Breast epithelium (tissue), 4 donors: ENCODE measurements at regions not wholly inside any gene's neighbourhood (a gene's known extent, or its start where the extent isn't known, plus 50 kb on each side); places are given as distances from the start of the nearest gene placed in this dataset.

ENCODE experiments used
- DNase-seq, 2 donors: peaks; one replicate each; pipeline ENCODE4 v3.0.0-alpha.2; 2019; ENCODE audit warnings: low spot score in 2 of 2
- H3K27ac ChIP-seq, 2 donors: fragments of 200-600 bp; sonication (generic) in 1 of 2; one replicate each; pipeline ENCODE4 v1.5.1; 2016 to 2019; ENCODE audit warnings: mild to moderate bottlenecking in 1 of 2
- H3K27me3 ChIP-seq, 2 donors: fragments of 200-600 bp; sonication (generic) in 1 of 2; one replicate each; pipeline versions ENCODE4 v1.5.1 to v1.6.0; 2017 to 2019; ENCODE audit warnings: control low read depth in 1 of 2, mild to moderate bottlenecking in 1 of 2
- H3K36me3 ChIP-seq: fragments of 200-600 bp; one replicate; pipeline ENCODE4 v1.5.1; 2019
- H3K4me1 ChIP-seq, 2 donors: fragments of 200-600 bp; sonication (generic); one replicate each; pipeline ENCODE4 v1.5.1; 2016 to 2019; ENCODE audit warnings: control low read depth in 1 of 2
- H3K4me3 ChIP-seq, 3 donors: fragments of 200-600 bp; sonication (generic); 1 replicate in 2 of 3; 2 replicates in 1 of 3; pipeline ENCODE4 v1.5.1; 2016 to 2019; ENCODE audit warnings: mild to moderate bottlenecking in 3 of 3, moderate library complexity in 2 of 3
- H3K9me3 ChIP-seq, 2 donors: fragments of 200-600 bp; sonication (generic) in 1 of 2; one replicate each; pipeline ENCODE4 v1.5.1; 2016 to 2019; ENCODE audit warnings: control low read depth in 1 of 2
- POLR2A ChIP-seq: fragments of 450-650 bp; IDR thresholded peaks from one replicate; pipeline ENCODE4 v1.6.1; 2016; ENCODE audit warnings: antibody characterized with exemption, mild to moderate bottlenecking, moderate library complexity
- POLR2AphosphoS5 ChIP-seq, 3 donors: sonication (generic); formaldehyde crosslinking; IDR thresholded peaks; one replicate each; pipeline ENCODE4 v1.6.1; 2017; ENCODE audit warnings: antibody characterized with exemption in 3 of 3
- intact Hi-C: fragments of 100-400 bp; cut with DNase I; formaldehyde crosslinking; loops from one replicate; pipeline ENCODE4 v1.15.1; 2023; ENCODE audit warnings: low total_unique reads
- TF ChIP-seq, protein P1 (sequence below), 3 donors: fragments of 450-650 bp; IDR thresholded peaks; one replicate each; pipeline ENCODE4 v1.5.1; 2016 to 2017; ENCODE audit warnings: antibody characterized with exemption in 3 of 3, mild to moderate bottlenecking in 3 of 3, moderate library complexity in 3 of 3

DNA sequence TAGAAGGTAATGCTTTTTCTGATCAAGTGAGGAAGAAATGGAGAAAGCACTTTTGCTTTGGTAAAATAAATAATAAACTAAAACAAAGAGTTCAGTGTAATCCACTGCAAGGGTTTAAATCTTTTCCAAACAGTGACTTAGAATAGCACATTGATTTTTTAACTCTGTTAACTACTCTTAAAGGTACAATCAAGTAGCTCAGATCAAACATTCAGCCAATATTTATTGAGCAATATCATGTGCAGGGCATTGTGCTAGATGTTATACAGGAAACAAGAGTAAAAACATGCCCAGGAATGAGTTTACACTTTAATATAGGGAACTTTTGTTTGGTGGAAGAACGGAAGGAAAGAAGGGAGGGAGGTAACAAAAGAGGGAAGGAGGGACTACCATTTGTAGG, 479.8 kb downstream of the KLHL13 start:
- peaks cover 0 to 6% of the 10 kb centered on the region in 2 donors for H3K27me3 ChIP-seq
- no peaks in the 10 kb centered on the region for H3K36me3 ChIP-seq
- TF ChIP-seq POLR2AphosphoS5 (IDR thresholded peaks at IDR 0.05) = no peak
- TF ChIP-seq, protein P1, sequence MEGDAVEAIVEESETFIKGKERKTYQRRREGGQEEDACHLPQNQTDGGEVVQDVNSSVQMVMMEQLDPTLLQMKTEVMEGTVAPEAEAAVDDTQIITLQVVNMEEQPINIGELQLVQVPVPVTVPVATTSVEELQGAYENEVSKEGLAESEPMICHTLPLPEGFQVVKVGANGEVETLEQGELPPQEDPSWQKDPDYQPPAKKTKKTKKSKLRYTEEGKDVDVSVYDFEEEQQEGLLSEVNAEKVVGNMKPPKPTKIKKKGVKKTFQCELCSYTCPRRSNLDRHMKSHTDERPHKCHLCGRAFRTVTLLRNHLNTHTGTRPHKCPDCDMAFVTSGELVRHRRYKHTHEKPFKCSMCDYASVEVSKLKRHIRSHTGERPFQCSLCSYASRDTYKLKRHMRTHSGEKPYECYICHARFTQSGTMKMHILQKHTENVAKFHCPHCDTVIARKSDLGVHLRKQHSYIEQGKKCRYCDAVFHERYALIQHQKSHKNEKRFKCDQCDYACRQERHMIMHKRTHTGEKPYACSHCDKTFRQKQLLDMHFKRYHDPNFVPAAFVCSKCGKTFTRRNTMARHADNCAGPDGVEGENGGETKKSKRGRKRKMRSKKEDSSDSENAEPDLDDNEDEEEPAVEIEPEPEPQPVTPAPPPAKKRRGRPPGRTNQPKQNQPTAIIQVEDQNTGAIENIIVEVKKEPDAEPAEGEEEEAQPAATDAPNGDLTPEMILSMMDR (IDR thresholded peaks at IDR 0.05) = no peak
- no peak for TF ChIP-seq POLR2A
- no peaks in the 10 kb centered on the region for H3K9me3 ChIP-seq
- intact Hi-C loops = no loop called here
- no peak overlapping the region for H3K4me3 ChIP-seq
- no peaks in the 10 kb centered on the region for H3K4me1 ChIP-seq
- H3K27ac ChIP-seq = no peak overlapping the region
- DNase-seq = no peak

DNA sequence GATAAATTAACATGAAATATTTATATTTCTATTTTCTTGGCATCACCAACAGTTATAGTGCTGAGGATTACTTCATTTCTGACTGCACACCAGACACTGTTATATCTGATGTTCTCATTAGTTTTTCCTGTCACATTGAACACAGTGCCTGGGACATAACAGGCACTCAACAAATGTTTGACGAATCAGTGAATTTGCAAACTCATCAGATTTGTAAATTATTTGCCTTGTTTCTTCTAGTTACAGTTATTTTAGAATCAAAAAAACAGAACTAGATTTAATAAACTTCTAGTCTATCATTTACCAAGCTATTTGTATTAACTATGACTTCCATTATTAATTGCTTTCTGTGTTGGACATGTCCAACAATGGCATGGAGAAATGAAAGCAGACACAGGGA, 483.3 kb downstream of the KLHL13 start:
- no peak for DNase-seq
- Histone ChIP-seq H3K27ac (no peak overlapping the region), H3K36me3 (no peaks in the 10 kb centered on the region), H3K4me1 (no peaks in the 10 kb centered on the region), H3K9me3 (no peaks in the 10 kb centered on the region), H3K27me3 (peaks cover 0 to 6% of the 10 kb centered on the region in 2 donors), H3K4me3 (no peak overlapping the region)
- intact Hi-C loops = no loop called here
- TF ChIP-seq, protein P1 (IDR thresholded peaks at IDR 0.05) = no peak
- TF ChIP-seq POLR2A (no peak), POLR2AphosphoS5 (IDR thresholded peaks at IDR 0.05) (no peak)

DNA sequence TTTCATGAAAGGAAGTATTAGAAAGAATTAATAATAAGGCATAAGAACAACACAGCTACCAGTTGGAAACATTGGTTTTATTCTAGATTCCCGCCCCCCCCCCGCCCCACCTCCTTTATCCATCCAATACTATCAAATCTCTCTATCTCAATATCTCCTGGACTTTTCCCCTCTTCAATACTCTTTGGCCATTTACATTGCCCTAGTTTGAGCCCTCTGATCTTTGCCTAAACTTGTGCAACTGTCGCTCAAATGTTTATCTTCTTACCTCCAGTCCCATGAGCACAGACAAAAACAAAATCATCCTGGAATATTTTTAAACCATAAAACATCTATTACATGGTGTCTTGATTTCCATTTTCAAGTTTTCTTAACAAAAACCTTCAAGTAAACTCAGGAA, 488.2 kb downstream of the KLHL13 start:
- no peaks in the 10 kb centered on the region for H3K36me3 ChIP-seq
- H3K27ac ChIP-seq = no peak overlapping the region
- TF ChIP-seq POLR2A (no peak), POLR2AphosphoS5 (IDR thresholded peaks at IDR 0.05) (no peak)
- TF ChIP-seq, protein P1 (IDR thresholded peaks at IDR 0.05) = no peak
- intact Hi-C loops = no loop called here
- no peak for DNase-seq
- no peaks in the 10 kb centered on the region for H3K4me1 ChIP-seq
- no peak overlapping the region for H3K4me3 ChIP-seq
- no peaks in the 10 kb centered on the region for H3K9me3 ChIP-seq
- H3K27me3 ChIP-seq = no peaks in the 10 kb centered on the region

DNA sequence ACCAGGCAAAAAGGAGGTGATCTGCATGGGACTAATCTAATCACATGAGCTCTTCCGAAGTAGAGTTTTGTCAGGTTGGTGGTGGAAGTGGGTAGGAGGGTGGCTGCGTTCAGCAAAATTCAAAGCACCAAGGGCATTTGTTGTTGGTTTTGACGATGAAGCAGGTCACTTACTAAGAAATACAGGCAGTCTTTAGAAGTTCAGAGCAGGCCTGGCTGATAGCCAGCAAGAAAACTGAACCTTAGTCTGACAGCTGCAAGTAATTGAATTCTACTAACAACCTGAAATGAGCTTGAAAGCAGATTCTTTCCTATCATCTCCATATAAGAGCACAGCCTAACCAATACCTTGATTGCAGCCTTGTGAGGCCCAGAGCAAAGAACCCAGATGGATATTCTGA, 505.8 kb downstream of the KLHL13 start:
- Histone ChIP-seq H3K27ac (no peak overlapping the region), H3K36me3 (no peaks in the 10 kb centered on the region), H3K4me1 (no peaks in the 10 kb centered on the region), H3K4me3 (no peak overlapping the region), H3K27me3 (no peaks in the 10 kb centered on the region), H3K9me3 (peaks cover 0 to under 1% of the 10 kb centered on the region in 2 donors)
- DNase-seq = no peak
- TF ChIP-seq POLR2AphosphoS5 (IDR thresholded peaks at IDR 0.05) (no peak), POLR2A (no peak)
- TF ChIP-seq, protein P1 (IDR thresholded peaks at IDR 0.05) = no peak
- intact Hi-C loops = loop anchor here (1.0 kb wide), 1 partner anchor 30 kb away; no protein-coding TSS in a partner anchor

DNA sequence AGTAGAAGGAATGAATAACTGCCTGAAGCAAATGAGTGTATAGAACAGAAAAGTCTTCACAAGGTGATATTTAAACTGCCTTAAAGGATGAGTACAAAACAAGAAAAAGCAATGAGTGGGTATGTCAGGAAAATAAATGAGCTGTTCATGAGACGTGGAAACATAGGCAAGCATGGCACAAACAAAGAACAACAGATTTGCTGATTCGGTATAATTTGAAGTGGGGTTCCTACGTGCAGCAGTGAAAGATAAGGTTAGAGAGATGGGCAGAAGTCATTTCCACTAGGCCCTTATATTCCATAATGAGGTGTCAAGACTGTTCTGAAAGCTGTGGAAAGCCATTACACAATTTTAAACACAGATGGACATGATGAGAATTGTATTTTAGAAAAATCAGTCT, 506.6 kb downstream of the KLHL13 start:
- Histone ChIP-seq H3K4me3 (no peak overlapping the region), H3K36me3 (no peaks in the 10 kb centered on the region), H3K4me1 (no peaks in the 10 kb centered on the region), H3K9me3 (peaks cover 0 to 8% of the 10 kb centered on the region in 2 donors), H3K27me3 (no peaks in the 10 kb centered on the region), H3K27ac (no peak overlapping the region)
- no peak for DNase-seq
- intact Hi-C loops = loop anchor here (1.0 kb wide), 1 partner anchor 31 kb away; no protein-coding TSS in a partner anchor
- TF ChIP-seq, protein P1 (IDR thresholded peaks at IDR 0.05) = no peak
- TF ChIP-seq POLR2AphosphoS5 (IDR thresholded peaks at IDR 0.05) (no peak), POLR2A (no peak)
